SH-SY5Y (cell line): ENCODE measurements at regions not wholly inside any gene's neighbourhood (a gene's known extent, or its start where the extent isn't known, plus 50 kb on each side); places are given as distances from the start of the nearest gene placed in this dataset.
A peak's percentile ranks its signal among the peaks of the same experiment; 100 is the strongest.

ENCODE experiments used
- GATA2 ChIP-seq: IDR thresholded peaks from 2 replicates; pipeline ENCODE4 v1.6.1; 2011; ENCODE audit warnings: mild to moderate bottlenecking, low read depth, low read length
- GATA3 ChIP-seq: IDR thresholded peaks from 2 replicates; pipeline ENCODE4 v1.6.1; 2011; ENCODE audit warnings: low read depth, mild to moderate bottlenecking, low read length, moderate library complexity

GRCh38 chr1:189175889-189176288 lies 1301.8 kb downstream of the BRINP3 start:
- peak; percentile 83 for TF ChIP-seq GATA2
- TF ChIP-seq GATA3, result peak; percentile 86
